ENCODE measurements at regions not wholly inside any gene's neighbourhood (a gene's known extent, or its start where the extent isn't known, plus 50 kb on each side); places are given as distances from the start of the nearest gene placed in this dataset.

GRCh38 chr7:115097175-115097671, 175.3 kb downstream of the MDFIC start:
- no peak for TF ChIP-seq CTCF (IDR thresholded peaks at IDR 0.05)
- no peak for TF ChIP-seq EZH2 (IDR thresholded peaks at IDR 0.05)
- no peak for TF ChIP-seq EZH2phosphoT487 (IDR thresholded peaks at IDR 0.05)
